GM19351 (cell line): ENCODE measurements at regions not wholly inside any gene's neighbourhood (a gene's known extent, or its start where the extent isn't known, plus 50 kb on each side); places are given as distances from the start of the nearest gene placed in this dataset.
A peak's percentile ranks its signal among the peaks of the same experiment; 100 is the strongest.

Experiments
- ATAC-seq: cut with Tn5 transposase; IDR thresholded peaks from one replicate; pipeline ENCODE4 v1.9.1; 2021; ENCODE audit warnings: mild to moderate bottlenecking, moderate library complexity; ENCODE audit not compliant: unreplicated experiment

DNA sequence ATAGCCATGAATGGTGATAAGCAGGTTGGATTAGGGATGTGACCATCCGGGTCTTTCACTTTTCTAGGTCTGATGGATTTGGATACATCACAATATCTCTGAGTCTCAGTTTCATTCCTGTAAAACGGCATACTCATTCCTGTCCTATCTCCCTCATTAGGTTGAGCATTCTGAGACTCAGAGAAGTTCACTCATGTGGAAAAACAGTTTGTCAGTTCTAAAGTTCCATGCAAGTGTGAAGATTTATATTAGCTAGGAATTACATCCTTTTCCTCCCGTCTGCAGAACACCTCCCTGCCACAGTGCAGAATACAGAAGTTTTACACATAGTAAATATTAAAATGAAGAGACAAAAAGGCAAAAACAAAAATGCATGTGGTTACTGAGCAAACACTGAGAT lies 94.2 kb upstream of the SLC25A13 start:
- no peak for ATAC-seq

DNA sequence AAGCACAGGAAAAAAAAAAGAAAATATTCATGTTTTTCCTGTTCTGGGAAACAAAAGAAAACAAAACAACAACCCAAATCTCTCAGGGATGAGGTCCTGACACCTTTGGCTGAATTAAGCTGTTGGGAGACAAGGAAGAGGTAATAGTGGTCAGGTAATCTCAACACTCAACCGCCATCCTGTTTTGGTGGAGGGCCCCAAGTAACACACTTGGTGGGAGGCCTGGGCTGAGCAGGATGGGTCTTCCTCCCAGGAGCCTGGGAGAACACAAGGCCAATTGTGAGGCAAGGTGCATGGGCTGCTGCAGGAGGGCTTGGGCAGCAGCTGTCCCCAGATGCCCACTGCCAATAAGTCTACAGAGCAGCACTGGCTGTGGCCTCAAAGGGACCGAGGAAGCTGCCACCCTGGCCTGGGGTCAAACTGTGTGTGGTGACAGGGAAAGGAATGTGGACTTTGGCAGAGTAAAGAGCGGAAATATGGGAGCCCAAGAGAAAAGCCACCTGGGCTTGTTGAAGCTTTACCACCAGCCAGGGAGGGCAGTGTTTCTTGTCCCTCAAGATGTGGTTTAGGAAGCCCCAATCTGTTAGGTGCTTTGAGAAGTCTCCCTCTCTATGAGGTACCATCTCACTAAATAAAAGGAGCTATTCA lies 93.5 kb upstream of the SLC25A13 start:
- ATAC-seq: no peak

DNA sequence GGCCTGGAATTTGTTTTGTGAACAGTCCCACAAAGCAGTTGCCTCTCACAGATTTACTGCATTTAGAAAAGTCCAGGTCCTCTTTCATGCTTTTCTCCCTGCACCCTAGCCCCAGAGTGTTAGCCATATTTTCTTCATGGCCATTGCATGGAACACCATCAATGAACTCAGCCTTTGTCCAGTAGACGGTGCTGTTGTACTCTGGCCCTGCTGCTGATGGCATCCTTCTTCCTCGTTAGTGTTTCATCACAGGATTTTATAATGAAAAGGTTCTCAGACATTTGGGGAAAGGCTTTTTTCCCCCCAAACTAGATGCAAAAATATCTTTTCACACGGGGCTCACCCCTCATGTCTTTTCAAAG lies 93.0 kb upstream of the SLC25A13 start:
- ATAC-seq: peak; percentile 94

DNA sequence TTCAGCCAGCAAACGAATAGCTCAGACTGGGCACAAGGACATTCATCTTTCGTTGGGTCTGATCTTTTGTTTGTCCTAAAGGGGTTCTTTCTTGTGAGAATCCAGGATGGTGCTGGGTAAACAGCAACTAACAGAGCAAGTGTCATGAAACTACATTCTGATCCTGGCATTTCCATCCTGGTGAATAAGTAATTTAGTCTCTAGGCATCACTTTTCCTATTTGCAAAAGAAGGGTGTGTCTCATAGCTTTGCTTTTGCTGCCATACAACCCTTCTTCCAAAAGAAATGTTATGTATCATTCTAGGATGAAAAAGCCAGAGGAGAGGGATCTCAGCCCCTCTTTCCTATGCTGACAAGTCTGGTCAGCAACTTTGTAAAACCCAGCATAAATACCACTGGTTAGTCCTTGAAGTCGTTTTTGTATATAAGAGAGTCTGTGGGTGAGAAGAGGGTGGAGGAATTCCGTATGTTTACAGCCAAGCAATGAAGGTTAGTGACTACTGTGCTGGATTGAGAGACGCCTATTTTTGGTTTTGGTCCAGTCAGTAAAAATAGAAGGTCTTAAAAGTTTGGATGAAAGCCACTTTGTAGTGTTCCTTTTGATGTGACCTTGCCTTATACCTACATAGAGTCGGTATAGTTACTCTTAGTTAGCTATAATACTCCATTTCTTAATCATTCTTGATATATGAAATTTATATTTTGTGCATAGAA lies 88.4 kb upstream of the SLC25A13 start:
- no peak for ATAC-seq

DNA sequence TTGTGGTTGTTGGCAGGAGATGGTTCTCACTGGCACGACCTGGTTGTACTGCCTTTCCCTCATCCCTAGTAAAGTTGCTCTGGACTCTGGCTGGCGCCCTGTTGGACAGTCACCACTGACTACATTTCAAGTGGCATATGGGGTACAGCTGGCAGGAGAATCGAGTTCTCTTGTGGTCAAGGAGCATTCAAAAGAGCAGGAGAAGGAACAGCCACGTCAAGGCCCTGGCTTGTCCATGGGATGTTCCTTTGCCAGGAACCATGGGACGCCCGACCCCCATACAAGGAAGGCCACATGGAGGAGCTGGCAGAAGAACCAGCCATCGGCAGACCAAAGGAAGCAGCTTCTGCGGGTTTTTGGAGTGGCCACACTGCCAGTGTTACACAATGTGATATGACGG lies 87.0 kb upstream of the SLC25A13 start:
- no peak for ATAC-seq

DNA sequence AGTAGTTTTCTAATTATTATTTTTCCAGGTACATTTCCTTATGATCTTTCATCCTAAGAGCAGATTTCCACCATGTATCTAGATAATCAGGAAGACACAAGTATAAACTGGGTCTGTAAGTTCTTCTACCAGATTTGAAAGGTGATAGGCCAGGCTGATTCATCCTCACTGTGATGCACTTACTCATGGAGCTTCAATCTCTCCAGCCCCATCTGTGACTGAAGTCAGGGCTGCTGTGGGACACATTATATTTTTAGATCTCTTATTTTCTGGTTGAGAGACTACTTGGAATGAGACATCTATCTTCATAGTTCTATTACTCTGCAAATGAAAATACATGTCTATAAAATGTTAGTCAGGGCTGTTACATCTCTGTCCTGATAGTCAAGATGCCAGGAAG lies 85.5 kb upstream of the SLC25A13 start:
- no peak for ATAC-seq

DNA sequence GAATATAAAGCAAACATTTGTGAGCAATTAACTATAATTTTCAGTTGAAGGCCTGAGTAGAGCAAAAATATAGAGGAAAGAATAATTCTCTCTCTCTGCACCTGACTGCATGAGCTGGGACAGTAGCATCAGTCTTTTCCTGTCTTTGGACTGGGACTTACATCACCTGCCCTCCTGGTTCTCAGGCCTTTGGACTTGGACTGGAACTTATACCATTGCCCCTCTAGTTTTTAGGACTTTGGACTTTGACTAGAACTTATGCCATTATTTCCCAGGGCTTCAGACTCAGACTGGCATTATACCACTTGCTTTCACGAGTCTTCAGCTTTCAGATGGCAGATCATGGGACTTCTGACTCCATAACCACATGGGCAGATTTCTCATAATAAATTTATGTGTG lies 81.0 kb upstream of the SLC25A13 start:
- no peak for ATAC-seq

DNA sequence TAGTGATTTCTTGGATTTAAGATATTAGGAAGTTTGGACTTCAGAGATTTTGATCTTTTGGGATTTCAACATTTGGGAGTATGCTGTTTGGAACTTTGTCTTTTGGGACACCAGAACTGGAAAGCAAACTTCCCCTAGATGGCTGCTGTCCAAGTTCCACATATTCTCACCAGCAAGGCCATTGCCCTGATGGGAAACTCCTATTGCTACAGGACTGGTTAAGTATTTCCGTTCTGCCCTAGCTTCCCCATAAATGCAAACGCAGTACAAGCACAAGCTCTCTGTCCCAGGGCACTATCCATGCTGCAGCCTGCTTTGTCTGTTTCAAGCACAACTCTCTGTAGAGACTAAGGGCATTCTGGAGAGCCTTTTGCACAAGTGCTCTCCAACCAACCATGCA lies 79.3 kb upstream of the SLC25A13 start:
- no peak for ATAC-seq

DNA sequence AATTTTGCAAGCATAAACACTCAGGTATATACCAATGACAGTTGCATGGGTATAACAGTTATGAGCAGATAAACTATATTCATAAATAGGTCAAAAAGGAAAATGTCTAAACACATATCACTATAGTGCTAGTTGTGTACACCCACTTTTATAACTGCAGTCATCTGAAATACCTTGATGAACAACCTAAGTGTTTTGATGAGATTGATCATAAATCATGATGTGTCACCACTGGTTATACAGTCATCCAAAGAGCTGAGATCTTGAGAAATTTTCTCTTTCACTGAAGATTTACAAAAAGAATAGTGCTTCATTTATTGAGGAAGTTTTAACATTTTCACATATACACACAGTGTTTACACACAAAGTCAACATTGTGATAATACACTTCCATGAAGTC lies 78.6 kb upstream of the SLC25A13 start:
- ATAC-seq: no peak

DNA sequence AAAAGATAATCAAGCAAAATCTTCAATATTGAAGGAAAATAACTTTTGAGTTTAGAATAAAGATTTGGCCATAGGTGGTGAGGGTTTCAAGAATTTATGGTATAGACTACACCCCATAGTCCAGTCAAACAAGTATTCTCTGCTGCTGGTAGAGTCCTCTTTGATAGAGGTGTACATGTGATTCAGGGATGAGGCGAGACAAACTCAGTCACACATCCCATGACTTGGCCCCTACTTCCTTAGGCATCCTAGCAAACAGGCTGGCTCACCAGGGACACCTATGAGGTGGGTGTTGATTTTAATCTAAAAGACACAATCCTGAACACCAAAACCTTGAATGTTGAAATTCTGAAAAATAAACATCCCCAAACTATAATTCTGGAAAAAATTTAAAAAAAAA lies 78.1 kb upstream of the SLC25A13 start:
- no peak for ATAC-seq

DNA sequence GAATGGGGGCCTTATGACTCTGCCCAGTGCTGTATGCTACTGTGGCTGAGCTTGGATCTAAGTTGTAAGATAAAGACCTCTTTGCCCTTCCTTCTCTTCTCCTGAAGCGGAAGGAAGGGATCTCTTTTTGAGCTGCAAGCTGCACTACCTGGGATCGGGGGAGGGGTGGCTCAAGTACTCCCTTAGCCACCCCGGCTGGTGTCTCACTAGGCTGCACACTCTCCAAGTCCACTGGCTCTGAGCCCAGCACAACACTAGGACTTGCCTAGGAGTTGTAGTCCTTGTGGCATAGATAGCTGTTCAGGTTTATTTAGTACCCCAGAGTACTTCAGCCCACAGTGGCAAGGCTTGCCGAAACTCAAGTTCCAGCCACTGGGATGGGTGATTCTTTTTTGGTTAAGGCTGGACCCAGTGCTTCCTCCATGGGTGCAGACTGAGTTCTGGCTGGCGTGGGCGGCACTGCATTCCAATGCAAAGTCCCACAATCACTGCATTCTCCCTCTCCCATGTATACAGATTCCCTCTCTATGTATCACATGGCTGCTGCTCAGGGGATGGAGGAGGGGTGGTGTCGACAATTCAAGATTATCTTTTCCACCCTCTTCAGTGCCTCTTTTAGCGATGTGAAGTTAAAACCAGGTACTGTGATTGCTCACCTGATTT lies 76.2 kb upstream of the SLC25A13 start:
- no peak for ATAC-seq

DNA sequence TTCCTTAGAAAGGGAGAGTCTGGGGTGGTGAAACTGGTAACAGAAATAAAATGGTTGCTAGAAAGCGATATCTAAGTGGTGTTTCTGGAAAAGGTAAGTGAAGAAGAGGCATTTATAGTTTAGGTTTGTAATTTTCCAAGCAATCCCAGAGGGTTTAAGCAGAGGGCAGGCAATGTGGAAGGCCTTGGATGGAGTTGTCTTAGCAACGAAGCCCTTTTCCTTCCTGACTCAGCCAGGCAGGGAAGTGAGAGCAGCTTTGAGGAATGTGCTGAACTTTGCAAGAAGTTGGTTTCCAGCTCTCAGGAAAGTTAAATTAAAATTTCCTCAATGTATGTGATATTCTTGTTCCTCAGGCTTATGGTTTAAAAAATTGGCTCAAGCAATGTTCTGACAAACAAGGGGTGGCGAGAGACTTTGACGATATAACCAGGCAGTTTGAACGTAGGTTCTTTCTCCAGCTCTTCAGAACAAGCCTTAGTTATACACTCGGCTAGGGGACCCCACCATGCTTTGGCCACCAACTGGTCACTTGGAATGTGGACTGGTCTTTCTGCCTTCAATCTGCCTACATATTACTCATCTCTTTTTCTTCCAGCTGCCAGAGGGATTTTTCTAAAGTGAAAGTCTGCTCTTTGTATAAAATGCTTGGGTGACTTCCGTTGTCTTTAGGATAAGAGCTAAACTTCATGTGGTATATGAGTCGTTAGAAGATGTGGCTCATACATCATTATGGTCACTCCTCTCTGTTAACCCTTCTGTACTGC lies 66.9 kb upstream of the SLC25A13 start:
- ATAC-seq: no peak

DNA sequence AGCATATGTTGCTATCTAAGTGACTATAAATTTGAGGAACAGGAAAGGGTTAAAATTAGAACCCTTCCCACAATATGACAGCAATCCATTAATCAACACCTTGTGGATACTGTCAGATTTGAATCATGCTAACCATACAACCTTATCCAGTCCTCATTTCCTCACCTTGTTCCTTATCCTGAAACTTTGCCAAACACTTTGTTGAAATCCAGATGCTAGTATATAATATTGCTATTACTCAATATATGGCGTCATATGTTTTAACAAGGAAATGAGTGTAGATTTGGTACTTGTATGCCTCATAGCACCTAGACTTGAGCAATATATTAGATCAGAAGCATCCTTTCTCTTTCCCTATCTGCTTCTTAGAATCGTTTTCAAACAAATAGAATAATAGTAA lies 66.3 kb upstream of the SLC25A13 start:
- ATAC-seq: no peak

DNA sequence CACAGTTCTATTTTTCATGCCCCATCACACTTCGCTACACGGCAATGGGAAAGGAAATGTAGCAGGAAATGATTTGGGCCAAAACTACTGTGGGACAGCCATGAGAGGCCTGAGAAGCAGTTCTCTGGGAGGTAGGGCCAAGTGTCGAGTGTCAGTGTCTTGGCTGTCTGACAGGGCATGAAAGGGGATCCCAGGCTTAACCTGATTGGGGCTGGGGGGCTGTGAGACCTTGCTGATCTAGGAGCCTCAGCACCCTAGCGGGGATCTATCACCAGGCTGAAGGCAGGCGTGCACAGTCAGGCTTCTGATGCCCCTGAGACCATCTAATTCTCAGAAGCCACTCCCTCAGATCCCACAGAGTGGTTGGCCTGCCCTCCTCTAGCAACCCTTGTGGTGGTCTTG lies 58.2 kb upstream of the SLC25A13 start:
- ATAC-seq: no peak

DNA sequence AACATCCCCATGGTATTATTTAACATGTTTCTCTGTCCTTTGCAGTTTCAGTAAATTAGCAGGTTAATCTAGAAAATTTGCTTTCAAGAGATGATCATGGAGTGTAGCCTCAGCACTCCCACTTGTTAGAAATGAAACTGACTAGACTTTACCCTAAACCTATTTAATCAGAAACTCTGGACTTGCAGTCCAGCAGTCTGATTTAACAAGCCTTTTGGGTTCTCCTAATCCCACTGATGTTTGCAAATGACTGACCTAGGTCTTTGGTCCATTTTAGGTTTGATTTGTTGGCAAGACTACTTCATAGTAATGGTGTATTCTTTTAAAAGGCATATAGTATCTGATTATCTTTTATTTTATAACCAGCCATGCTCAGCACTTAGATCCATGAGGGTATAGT lies 55.5 kb upstream of the SLC25A13 start:
- ATAC-seq: no peak
